ENCODE measurements at regions not wholly inside any gene's neighbourhood (a gene's known extent, or its start where the extent isn't known, plus 50 kb on each side); places are given as distances from the start of the nearest gene placed in this dataset.

- ChIA-PET CTCF (interaction anchor here (0.6 to 6.6 kb wide), 11 partner anchors 9 to 113 kb away, joined by 3 to 170 read pairs (median 6); partner anchors contain the start of gene TEKT4), POLR2A (interaction anchor here (1.1 kb wide), 1 partner anchor 17 kb away, joined by 3 read pairs; no protein-coding TSS in a partner anchor)
- TF ChIP-seq, protein P1, sequence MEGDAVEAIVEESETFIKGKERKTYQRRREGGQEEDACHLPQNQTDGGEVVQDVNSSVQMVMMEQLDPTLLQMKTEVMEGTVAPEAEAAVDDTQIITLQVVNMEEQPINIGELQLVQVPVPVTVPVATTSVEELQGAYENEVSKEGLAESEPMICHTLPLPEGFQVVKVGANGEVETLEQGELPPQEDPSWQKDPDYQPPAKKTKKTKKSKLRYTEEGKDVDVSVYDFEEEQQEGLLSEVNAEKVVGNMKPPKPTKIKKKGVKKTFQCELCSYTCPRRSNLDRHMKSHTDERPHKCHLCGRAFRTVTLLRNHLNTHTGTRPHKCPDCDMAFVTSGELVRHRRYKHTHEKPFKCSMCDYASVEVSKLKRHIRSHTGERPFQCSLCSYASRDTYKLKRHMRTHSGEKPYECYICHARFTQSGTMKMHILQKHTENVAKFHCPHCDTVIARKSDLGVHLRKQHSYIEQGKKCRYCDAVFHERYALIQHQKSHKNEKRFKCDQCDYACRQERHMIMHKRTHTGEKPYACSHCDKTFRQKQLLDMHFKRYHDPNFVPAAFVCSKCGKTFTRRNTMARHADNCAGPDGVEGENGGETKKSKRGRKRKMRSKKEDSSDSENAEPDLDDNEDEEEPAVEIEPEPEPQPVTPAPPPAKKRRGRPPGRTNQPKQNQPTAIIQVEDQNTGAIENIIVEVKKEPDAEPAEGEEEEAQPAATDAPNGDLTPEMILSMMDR (IDR thresholded peaks at IDR 0.05; ENCODE audit: unreplicated experiment) = no peak
- no TSS peak for BruUV-seq (replicated peaks)
- Mint-ChIP-seq H3K27me3 (ENCODE audit: insufficient read depth, unreplicated experiment) (peaks cover 66% of the 10 kb centered on the region), H3K4me1 (ENCODE audit: insufficient read depth, unreplicated experiment) (no peaks in the 10 kb centered on the region), H3K9me3 (ENCODE audit: unreplicated experiment) (no peaks in the 10 kb centered on the region), H3K36me3 (ENCODE audit: insufficient read depth, unreplicated experiment) (no peaks in the 10 kb centered on the region), H3K4me3 (ENCODE audit: unreplicated experiment) (no peak overlapping the region), H3K27ac (ENCODE audit: low read depth, unreplicated experiment) (no peak overlapping the region)
- no peak for DNase-seq (ENCODE audit: unreplicated experiment)
- intact Hi-C loops (cut with micrococcal nuclease) = no loop called here
These were observed 67.3 kb upstream of the MAL start for GRCh38 chr2:94958245-94958644.

- intact Hi-C loops (cut with micrococcal nuclease) = no loop called here
- Mint-ChIP-seq H3K27me3 (ENCODE audit: insufficient read depth, unreplicated experiment) (peaks cover 74% of the 10 kb centered on the region), H3K27ac (ENCODE audit: low read depth, unreplicated experiment) (no peak overlapping the region), H3K36me3 (ENCODE audit: insufficient read depth, unreplicated experiment) (no peaks in the 10 kb centered on the region), H3K4me1 (ENCODE audit: insufficient read depth, unreplicated experiment) (no peaks in the 10 kb centered on the region), H3K9me3 (ENCODE audit: unreplicated experiment) (no peaks in the 10 kb centered on the region), H3K4me3 (ENCODE audit: unreplicated experiment) (no peak overlapping the region)
- ChIA-PET POLR2A (no interaction called here), CTCF (interaction anchor here (0.7 to 1.2 kb wide), 2 partner anchors 92 to 383 kb away, joined by 3 read pairs; no protein-coding TSS in a partner anchor)
- TF ChIP-seq, protein P1 (IDR thresholded peaks at IDR 0.05; ENCODE audit: unreplicated experiment) = no peak
- DNase-seq (ENCODE audit: unreplicated experiment) = no peak
- BruUV-seq (replicated peaks) = no TSS peak
These were observed 65.2 kb upstream of the MAL start for GRCh38 chr2:94960266-94960665.

GRCh38 chr2:94960751-94961150 is 64.8 kb upstream of the MAL start:
- BruUV-seq (replicated peaks) = no TSS peak
- no peaks in the 10 kb centered on the region for H3K36me3 Mint-ChIP-seq (ENCODE audit: insufficient read depth, unreplicated experiment)
- no peaks in the 10 kb centered on the region for H3K4me1 Mint-ChIP-seq (ENCODE audit: insufficient read depth, unreplicated experiment)
- intact Hi-C loops (cut with micrococcal nuclease) = no loop called here
- peaks cover 78% of the 10 kb centered on the region for H3K27me3 Mint-ChIP-seq (ENCODE audit: insufficient read depth, unreplicated experiment)
- no peak overlapping the region for H3K4me3 Mint-ChIP-seq (ENCODE audit: unreplicated experiment)
- POLR2A ChIA-PET = no interaction called here
- CTCF ChIA-PET = interaction anchor here (0.6 to 1.5 kb wide), 4 partner anchors 26 to 383 kb away, joined by 3 to 7 read pairs (median 4); no protein-coding TSS in a partner anchor
- DNase-seq (ENCODE audit: unreplicated experiment) = no peak
- no peaks in the 10 kb centered on the region for H3K9me3 Mint-ChIP-seq (ENCODE audit: unreplicated experiment)
- TF ChIP-seq, protein P1 (IDR thresholded peaks at IDR 0.05; ENCODE audit: unreplicated experiment) = no peak
- H3K27ac Mint-ChIP-seq (ENCODE audit: low read depth, unreplicated experiment) = no peak overlapping the region

- H3K36me3 Mint-ChIP-seq (ENCODE audit: insufficient read depth, unreplicated experiment) = no peaks in the 10 kb centered on the region
- peaks cover 92% of the 10 kb centered on the region for H3K27me3 Mint-ChIP-seq (ENCODE audit: insufficient read depth, unreplicated experiment)
- intact Hi-C loops (cut with micrococcal nuclease) = no loop called here
- no TSS peak for BruUV-seq (replicated peaks)
- no peak overlapping the region for H3K4me3 Mint-ChIP-seq (ENCODE audit: unreplicated experiment)
- DNase-seq (ENCODE audit: unreplicated experiment) = no peak
- ChIA-PET CTCF (interaction anchor here (0.8 kb wide), 1 partner anchor 22 kb away, joined by 4 read pairs; no protein-coding TSS in a partner anchor), POLR2A (no interaction called here)
- H3K27ac Mint-ChIP-seq (ENCODE audit: low read depth, unreplicated experiment) = no peak overlapping the region
- TF ChIP-seq, protein P1 (IDR thresholded peaks at IDR 0.05; ENCODE audit: unreplicated experiment) = no peak
- H3K4me1 Mint-ChIP-seq (ENCODE audit: insufficient read depth, unreplicated experiment) = no peaks in the 10 kb centered on the region
- no peaks in the 10 kb centered on the region for H3K9me3 Mint-ChIP-seq (ENCODE audit: unreplicated experiment)
These were observed 61.3 kb upstream of the MAL start for GRCh38 chr2:94964193-94964592.
